Liver (tissue), 8 donors: ENCODE measurements at regions not wholly inside any gene's neighbourhood (a gene's known extent, or its start where the extent isn't known, plus 50 kb on each side); places are given as distances from the start of the nearest gene placed in this dataset.

Experiments
- DNase-seq: peaks from one replicate; pipeline ENCODE4 v3.0.0-alpha.2; 2017; ENCODE audit warnings: low spot score
- H3K27ac ChIP-seq, 2 donors: one replicate each; pipeline ENCODE4 v1.7.0; 2013; ENCODE audit warnings: inconsistent platforms in 2 of 2, low read length in 2 of 2, control low read depth in 1 of 2, low read depth in 1 of 2, mild to moderate bottlenecking in 1 of 2
- H3K27me3 ChIP-seq, 4 donors: one replicate each; pipeline versions ENCODE4 v1.6.1 to v1.7.0; 2013; ENCODE audit warnings: low read length in 3 of 4, inconsistent platforms in 1 of 4, mild to moderate bottlenecking in 1 of 4, moderate library complexity in 1 of 4; ENCODE audit not compliant: control insufficient read depth in 4 of 4, insufficient read depth in 4 of 4
- H3K36me3 ChIP-seq, 4 donors: one replicate each; pipeline versions ENCODE4 v1.6.1 to v1.7.0; 2013; ENCODE audit warnings: low read length in 3 of 4, mild to moderate bottlenecking in 3 of 4, low read depth in 1 of 4, moderate library complexity in 1 of 4; ENCODE audit not compliant: control insufficient read depth in 4 of 4, insufficient read depth in 3 of 4
- H3K4me1 ChIP-seq, 4 donors: one replicate each; pipeline versions ENCODE4 v1.6.1 to v1.7.0; 2013; ENCODE audit warnings: low read length in 3 of 4, mild to moderate bottlenecking in 3 of 4, moderate library complexity in 1 of 4; ENCODE audit not compliant: control insufficient read depth in 4 of 4, insufficient read depth in 4 of 4
- H3K4me3 ChIP-seq, 3 donors: one replicate each; pipeline versions ENCODE4 v1.6.1 to v1.7.0; 2013; ENCODE audit warnings: low read length in 3 of 3, control low read depth in 1 of 3, low read depth in 1 of 3, mild to moderate bottlenecking in 1 of 3
- H3K9ac ChIP-seq, 2 donors: one replicate each; pipeline ENCODE4 v1.7.0; 2013; ENCODE audit warnings: low read length in 2 of 2, mild to moderate bottlenecking in 2 of 2, moderate library complexity in 2 of 2, control low read depth in 1 of 2, low read depth in 1 of 2
- H3K9me3 ChIP-seq, 4 donors: one replicate each; pipeline versions ENCODE4 v1.6.1 to v1.7.0; 2013; ENCODE audit warnings: low read length in 3 of 4; ENCODE audit not compliant: control insufficient read depth in 4 of 4
- EGR1 ChIP-seq, 2 donors: IDR thresholded peaks; 2 replicates each; pipeline ENCODE4 v1.6.1; 2016 to 2018; ENCODE audit warnings: antibody characterized with exemption in 2 of 2, low read depth in 2 of 2
- FOXA1 ChIP-seq: IDR thresholded peaks from 2 replicates; pipeline ENCODE4 v1.6.1; 2016; ENCODE audit warnings: antibody characterized with exemption
- FOXA2 ChIP-seq: IDR thresholded peaks from 2 replicates; pipeline ENCODE4 v1.6.1; 2016; ENCODE audit warnings: antibody characterized with exemption
- GABPA ChIP-seq, 2 donors: IDR thresholded peaks in 1 of 2; conservative IDR thresholded peaks in 1 of 2; 2 replicates each; pipeline ENCODE4 v1.6.1; 2016; ENCODE audit warnings: antibody characterized with exemption in 2 of 2, mild to moderate bottlenecking in 1 of 2, moderate library complexity in 1 of 2
- HNF4A ChIP-seq, 2 donors: conservative IDR thresholded peaks; 2 replicates each; pipeline ENCODE4 v1.6.1; 2016; ENCODE audit warnings: antibody characterized with exemption in 2 of 2, mild to moderate bottlenecking in 2 of 2
- HNF4G ChIP-seq: IDR thresholded peaks from 2 replicates; pipeline ENCODE4 v1.6.1; 2016; ENCODE audit warnings: antibody characterized with exemption
- JUND ChIP-seq, 2 donors: IDR thresholded peaks; 2 replicates each; pipeline ENCODE4 v1.6.1; 2016; ENCODE audit warnings: antibody characterized with exemption in 2 of 2
- NR2F2 ChIP-seq: IDR thresholded peaks from 2 replicates; pipeline ENCODE4 v1.6.1; 2016; ENCODE audit warnings: antibody characterized with exemption
- RAD21 ChIP-seq, 2 donors: IDR thresholded peaks; 2 replicates each; pipeline ENCODE4 v1.6.1; 2016; ENCODE audit warnings: antibody characterized with exemption in 2 of 2, mild to moderate bottlenecking in 2 of 2
- RXRA ChIP-seq, 2 donors: IDR thresholded peaks; 2 replicates each; pipeline ENCODE4 v1.6.1; 2017 to 2018; ENCODE audit warnings: antibody characterized with exemption in 2 of 2, mild to moderate bottlenecking in 1 of 2
- SP1 ChIP-seq: IDR thresholded peaks from 2 replicates; pipeline ENCODE4 v1.6.1; 2018; ENCODE audit warnings: antibody characterized with exemption, mild to moderate bottlenecking
- TAF1 ChIP-seq: conservative IDR thresholded peaks from 2 replicates; pipeline ENCODE4 v1.6.1; 2016; ENCODE audit warnings: antibody characterized with exemption, mild to moderate bottlenecking
- YY1 ChIP-seq: IDR thresholded peaks from 2 replicates; pipeline ENCODE4 v1.6.1; 2016; ENCODE audit warnings: antibody characterized with exemption, mild to moderate bottlenecking
- WGBS: extraction: QIAGEN DNeasy Blood & Tissue Kit; methylation state at CpG from one replicate; pipeline ENCODE4 v1.1.7; 2013; 5-methylcytosine and 5-hydroxymethylcytosine counted together
- TF ChIP-seq, protein P1 (sequence below): IDR thresholded peaks from 2 replicates; pipeline ENCODE4 v1.6.1; 2016; ENCODE audit warnings: antibody characterized with exemption
- TF ChIP-seq, protein P2 (sequence below): IDR thresholded peaks from 2 replicates; pipeline ENCODE4 v1.6.1; 2016; ENCODE audit warnings: antibody characterized with exemption
- TF ChIP-seq, protein P3 (sequence below): IDR thresholded peaks from 2 replicates; pipeline ENCODE4 v1.6.1; 2016; ENCODE audit warnings: antibody characterized with exemption, mild to moderate bottlenecking
- TF ChIP-seq, protein P4 (sequence below): IDR thresholded peaks from 2 replicates; pipeline ENCODE4 v1.6.1; 2016; ENCODE audit warnings: antibody characterized with exemption
- TF ChIP-seq, protein P5 (sequence below): fragments of 150-350 bp; IDR thresholded peaks from 2 replicates; pipeline ENCODE4 v1.5.1; 2017; ENCODE audit warnings: improper control_type of control experiment, low read depth, low read length; ENCODE audit not compliant: missing input control
- donor health status: healthy.
- donor health status: healthy.
- donor health status: healthy.
- donor health status: healthy.
- donor health status: healthy.

DNA sequence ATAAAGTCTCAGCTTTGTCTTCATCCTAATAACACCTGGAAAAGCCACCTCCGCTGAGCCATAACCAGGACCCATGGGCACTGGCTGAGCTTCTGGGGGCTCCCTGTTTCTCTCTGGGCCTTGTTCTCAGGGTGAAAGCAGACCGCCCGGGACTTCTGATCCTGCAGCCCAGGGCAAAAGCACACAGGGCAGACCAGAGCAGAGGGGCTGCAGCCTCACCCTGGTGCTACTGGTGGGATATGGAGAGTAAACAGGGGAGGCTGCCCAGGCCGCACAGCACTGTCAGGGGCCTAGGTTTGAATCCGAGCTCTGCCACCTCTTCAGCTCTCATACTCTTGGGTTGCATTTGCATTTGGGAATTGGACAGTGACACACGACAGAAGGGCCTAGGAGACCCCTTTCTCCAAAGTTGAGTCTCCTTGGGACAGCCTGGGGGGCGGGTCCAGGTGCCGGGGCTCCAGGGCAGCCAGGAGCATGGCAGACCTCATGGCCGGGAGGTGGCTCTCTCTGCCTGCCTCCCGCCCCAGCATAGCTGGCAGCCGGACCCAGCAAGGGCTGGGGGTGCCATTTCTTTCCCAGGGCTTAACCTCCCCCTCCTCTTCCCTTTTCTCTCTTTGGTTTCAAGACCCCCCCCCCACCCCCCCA is 164.9 kb downstream of the INHBB start:
- Histone ChIP-seq H3K36me3 (no peaks in the 10 kb centered on the region), H3K9me3 (no peaks in the 10 kb centered on the region), H3K27ac (no peak overlapping the region), H3K4me3 (no peak overlapping the region), H3K4me1 (peaks cover 0 to 9% (median under 1%) of the 10 kb centered on the region in 4 donors), H3K27me3 (no peaks in the 10 kb centered on the region), H3K9ac (no peak overlapping the region)
- TF ChIP-seq EGR1 (IDR thresholded peaks at IDR 0.05; ENCODE audit: low read depth in 2 of 2) (no peak), HNF4G (no peak), RAD21 (IDR thresholded peaks at IDR 0.05) (no peak), HNF4A (conservative IDR thresholded peaks at IDR 0.05) (no peak), NR2F2 (no peak), YY1 (no peak), SP1 (no peak), FOXA2 (no peak), JUND (IDR thresholded peaks at IDR 0.05) (no peak), FOXA1 (no peak), RXRA (IDR thresholded peaks at IDR 0.05) (no peak), TAF1 (no peak), GABPA (IDR thresholded peaks at IDR 0.05 in 1 of 2, conservative IDR thresholded peaks at IDR 0.05 in 1 of 2) (no peak)
- TF ChIP-seq, protein P1, sequence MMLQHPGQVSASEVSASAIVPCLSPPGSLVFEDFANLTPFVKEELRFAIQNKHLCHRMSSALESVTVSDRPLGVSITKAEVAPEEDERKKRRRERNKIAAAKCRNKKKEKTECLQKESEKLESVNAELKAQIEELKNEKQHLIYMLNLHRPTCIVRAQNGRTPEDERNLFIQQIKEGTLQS: no peak
- TF ChIP-seq, protein P2, sequence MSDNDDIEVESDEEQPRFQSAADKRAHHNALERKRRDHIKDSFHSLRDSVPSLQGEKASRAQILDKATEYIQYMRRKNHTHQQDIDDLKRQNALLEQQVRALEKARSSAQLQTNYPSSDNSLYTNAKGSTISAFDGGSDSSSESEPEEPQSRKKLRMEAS: no peak
- TF ChIP-seq, protein P3, sequence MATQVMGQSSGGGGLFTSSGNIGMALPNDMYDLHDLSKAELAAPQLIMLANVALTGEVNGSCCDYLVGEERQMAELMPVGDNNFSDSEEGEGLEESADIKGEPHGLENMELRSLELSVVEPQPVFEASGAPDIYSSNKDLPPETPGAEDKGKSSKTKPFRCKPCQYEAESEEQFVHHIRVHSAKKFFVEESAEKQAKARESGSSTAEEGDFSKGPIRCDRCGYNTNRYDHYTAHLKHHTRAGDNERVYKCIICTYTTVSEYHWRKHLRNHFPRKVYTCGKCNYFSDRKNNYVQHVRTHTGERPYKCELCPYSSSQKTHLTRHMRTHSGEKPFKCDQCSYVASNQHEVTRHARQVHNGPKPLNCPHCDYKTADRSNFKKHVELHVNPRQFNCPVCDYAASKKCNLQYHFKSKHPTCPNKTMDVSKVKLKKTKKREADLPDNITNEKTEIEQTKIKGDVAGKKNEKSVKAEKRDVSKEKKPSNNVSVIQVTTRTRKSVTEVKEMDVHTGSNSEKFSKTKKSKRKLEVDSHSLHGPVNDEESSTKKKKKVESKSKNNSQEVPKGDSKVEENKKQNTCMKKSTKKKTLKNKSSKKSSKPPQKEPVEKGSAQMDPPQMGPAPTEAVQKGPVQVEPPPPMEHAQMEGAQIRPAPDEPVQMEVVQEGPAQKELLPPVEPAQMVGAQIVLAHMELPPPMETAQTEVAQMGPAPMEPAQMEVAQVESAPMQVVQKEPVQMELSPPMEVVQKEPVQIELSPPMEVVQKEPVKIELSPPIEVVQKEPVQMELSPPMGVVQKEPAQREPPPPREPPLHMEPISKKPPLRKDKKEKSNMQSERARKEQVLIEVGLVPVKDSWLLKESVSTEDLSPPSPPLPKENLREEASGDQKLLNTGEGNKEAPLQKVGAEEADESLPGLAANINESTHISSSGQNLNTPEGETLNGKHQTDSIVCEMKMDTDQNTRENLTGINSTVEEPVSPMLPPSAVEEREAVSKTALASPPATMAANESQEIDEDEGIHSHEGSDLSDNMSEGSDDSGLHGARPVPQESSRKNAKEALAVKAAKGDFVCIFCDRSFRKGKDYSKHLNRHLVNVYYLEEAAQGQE: no peak
- TF ChIP-seq, protein P4, sequence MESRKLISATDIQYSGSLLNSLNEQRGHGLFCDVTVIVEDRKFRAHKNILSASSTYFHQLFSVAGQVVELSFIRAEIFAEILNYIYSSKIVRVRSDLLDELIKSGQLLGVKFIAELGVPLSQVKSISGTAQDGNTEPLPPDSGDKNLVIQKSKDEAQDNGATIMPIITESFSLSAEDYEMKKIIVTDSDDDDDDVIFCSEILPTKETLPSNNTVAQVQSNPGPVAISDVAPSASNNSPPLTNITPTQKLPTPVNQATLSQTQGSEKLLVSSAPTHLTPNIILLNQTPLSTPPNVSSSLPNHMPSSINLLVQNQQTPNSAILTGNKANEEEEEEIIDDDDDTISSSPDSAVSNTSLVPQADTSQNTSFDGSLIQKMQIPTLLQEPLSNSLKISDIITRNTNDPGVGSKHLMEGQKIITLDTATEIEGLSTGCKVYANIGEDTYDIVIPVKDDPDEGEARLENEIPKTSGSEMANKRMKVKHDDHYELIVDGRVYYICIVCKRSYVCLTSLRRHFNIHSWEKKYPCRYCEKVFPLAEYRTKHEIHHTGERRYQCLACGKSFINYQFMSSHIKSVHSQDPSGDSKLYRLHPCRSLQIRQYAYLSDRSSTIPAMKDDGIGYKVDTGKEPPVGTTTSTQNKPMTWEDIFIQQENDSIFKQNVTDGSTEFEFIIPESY: no peak
- TF ChIP-seq, protein P5, sequence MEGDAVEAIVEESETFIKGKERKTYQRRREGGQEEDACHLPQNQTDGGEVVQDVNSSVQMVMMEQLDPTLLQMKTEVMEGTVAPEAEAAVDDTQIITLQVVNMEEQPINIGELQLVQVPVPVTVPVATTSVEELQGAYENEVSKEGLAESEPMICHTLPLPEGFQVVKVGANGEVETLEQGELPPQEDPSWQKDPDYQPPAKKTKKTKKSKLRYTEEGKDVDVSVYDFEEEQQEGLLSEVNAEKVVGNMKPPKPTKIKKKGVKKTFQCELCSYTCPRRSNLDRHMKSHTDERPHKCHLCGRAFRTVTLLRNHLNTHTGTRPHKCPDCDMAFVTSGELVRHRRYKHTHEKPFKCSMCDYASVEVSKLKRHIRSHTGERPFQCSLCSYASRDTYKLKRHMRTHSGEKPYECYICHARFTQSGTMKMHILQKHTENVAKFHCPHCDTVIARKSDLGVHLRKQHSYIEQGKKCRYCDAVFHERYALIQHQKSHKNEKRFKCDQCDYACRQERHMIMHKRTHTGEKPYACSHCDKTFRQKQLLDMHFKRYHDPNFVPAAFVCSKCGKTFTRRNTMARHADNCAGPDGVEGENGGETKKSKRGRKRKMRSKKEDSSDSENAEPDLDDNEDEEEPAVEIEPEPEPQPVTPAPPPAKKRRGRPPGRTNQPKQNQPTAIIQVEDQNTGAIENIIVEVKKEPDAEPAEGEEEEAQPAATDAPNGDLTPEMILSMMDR: no peak
- DNase-seq: no peak
- WGBS: 93% methylated on average over 11 of the region's 11 CpGs
